Activated CD8-positive, alpha-beta memory T cell treated with anti-CD3 and anti-CD28 coated beads, Interleukin-2, amount 50 U/mL, for 24 hours (primary cell): ENCODE measurements at regions not wholly inside any gene's neighbourhood (a gene's known extent, or its start where the extent isn't known, plus 50 kb on each side); places are given as distances from the start of the nearest gene placed in this dataset.

ENCODE experiments used
- DNase-seq: peaks from one replicate; pipeline ENCODE4 v3.0.0-alpha.2; 2020; ENCODE audit errors: extremely low read depth

DNA sequence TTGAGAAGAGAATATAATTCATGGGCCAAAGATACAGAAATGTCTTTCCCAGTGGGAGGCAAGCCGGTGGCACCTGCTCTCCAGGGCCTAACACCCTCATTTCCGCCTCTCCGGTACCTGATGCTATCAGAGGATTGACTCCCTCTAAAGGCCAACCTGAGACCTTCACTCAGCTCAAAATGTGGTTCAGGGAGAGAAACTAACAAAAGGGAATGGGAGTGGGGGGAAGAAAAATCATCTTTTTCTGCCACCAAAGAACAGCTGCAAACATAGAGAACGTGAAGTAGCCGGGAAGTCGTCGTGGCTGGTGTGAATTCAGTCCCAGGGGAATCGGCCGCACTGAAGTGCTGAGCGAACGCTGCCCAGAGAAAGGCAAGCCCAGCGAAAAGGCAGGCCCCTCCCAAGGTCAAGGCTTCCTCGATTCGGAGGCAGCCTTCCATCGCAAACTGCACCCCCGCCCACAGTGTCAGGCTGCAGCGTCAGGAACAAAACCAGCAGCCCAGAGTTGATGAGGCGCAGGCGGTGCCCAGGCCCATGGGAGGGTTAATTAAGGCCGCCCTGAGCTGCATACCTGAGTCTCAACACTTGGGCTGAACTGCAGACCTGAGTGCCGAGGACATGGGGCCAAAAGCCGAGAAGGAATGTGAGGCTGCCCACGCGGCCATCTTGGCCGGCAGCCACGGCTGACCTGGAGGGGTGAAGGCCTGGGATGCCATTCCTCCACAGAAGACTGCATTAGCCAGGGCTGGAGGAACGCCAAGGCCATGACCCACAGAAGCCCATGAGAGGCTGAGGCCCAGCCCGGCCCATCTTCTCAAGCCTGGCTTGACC, 160.2 kb downstream of the PSMG1 start:
- DNase-seq: no peak

DNA sequence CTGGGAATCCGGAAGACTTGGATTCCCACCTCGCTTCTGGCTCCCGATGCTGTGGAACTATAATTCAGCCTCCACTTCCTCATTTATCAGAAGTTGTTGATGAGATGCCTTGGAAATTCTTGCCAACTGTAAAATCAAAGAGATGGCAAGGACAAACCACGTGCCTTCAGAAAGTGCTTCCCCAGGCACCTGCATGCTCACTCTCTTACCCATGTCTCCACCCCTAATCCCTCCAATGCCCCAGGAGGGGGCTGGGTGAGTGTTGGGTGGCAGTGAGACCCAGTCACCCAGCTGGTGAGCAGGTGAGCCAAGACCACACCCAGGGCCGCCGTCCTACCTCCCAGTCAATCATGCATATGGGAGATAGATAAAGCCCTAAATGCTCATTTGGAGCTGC, 160.8 kb downstream of the PSMG1 start:
- DNase-seq: no peak

DNA sequence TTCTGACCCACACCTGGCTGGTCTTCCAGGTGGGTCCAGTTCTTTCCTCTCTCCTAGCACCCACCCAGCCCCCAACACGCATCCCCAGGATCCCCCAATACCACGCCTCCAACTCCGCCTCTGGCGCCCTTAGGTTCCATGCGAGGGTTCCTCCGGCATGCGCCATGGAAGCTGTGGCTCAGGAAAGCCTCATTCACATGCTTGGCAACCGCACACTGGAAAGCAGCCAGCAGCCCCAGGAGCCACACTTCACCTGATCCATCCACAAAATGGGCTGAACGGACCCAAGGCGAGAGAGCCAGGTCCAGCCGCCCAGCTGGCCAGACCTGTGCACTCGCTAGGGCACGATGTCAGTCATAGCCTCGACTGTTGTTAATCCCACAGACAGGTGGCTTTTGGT, 161.2 kb downstream of the PSMG1 start:
- no peak for DNase-seq

DNA sequence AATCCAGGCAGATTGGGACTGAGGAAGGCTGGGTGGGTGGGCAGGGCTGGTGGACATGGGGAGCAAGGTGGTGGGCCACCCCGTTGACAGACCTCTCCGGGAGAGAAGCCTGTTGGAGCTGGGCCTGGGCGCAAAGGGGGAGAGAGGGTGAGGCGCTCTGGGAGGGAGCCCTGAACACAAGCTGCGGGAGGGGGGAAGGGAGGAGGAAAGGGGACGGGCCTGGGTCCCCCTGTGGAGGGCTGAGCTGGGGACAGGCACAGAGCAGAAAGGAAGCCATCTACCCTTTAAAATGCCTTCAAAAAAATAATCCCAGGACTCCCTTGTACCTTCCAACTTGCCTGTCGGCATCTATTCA, 161.8 kb downstream of the PSMG1 start:
- no peak for DNase-seq

DNA sequence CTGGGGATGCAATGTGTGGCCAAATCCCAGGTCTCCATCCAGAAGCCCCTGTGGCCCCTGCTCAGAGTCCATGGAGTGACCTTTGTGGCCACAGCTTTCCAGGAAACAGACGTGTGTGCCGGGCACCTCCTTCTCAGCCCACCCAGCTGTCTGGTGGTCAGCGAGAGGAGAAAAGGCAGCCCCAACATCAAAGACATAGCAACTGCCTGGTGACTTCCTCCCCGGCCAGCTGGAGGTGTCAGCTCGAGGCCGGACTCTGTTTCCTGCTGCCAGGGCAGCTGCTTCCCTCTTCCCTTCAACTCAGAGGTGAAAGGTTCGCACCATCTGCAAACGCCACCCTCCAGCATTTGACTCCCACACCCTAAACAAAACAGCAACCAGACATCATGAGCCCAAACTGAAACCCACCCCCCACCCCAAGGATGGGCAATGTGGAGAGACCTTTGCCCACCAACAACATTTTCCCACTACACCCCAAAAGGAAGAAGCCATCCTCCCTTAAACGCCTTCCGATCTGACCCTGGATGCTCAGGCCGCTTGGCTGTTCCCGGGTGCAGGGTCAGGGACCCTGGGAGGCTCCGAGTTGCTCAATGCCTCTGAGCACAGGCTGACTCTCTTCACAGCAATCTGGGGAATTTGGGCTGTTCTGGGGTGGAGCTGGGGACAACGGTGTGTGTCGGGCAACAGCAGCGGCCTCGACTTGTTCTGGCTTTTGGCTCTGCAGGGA, 162.3 kb downstream of the PSMG1 start:
- DNase-seq: no peak

DNA sequence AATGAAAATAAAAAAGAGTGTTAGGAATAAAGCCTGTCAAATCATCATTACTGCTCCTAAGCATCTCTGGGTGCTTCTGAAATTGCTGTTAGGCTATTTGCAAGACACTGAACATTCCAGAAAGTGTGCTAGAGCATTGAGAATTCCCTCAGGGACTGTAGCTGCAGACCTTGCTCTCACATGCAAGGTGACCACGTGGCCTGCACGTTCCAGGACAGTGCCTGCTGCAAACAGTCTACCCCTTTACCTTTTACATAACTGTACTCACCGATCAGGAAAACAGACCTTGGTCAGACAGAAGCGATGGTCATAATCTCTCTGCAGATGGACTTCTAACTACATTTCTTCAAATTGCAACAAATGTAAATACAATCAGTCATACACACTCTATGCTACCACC, 164.5 kb downstream of the PSMG1 start:
- no peak for DNase-seq

DNA sequence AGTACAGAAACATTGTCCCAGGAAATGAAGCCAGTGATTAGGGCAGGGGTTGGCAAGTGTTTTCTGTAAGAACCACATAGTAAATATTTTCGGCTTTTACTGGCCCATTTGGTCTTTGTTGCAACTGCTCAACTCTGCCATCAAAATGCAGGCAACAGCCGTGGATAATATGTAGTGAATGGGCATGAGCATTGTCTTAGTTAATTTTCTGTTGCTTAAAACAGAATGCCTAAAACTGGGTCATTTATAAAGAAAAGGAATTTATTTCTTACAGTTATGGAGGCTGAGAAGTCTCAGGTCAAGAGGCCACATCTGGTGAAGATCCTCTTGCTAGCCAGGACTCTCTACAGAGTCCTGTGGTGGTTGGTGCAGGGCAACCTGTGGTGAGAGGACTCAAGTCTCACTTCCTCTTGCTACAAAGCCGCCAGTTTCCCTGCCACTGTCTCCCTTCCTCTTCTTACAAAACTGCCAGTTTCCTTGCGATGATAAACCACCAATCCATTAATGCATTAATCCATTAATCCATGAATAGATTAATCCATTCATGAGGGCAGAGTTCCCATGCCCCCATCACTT, 166.4 kb downstream of the PSMG1 start:
- DNase-seq: no peak

DNA sequence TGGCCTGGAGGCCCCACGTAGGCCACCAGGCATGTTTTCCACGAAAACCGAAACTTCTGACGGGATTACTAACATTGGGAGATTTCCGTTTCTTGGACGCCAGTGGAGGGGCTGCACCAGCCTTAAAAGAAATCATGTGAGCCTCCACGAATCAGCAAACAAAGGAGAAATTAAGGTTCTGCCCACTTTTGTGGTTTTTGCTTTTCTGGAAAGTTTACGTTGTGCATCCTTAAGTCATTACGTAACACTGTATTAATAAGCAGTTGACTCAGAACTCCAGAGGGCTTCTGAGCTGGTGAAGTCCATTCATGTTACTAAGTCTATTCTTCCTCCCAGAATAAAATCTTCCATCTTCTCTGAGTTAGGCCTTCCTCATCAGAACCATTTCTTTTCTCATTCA, 168.5 kb downstream of the PSMG1 start:
- no peak for DNase-seq

DNA sequence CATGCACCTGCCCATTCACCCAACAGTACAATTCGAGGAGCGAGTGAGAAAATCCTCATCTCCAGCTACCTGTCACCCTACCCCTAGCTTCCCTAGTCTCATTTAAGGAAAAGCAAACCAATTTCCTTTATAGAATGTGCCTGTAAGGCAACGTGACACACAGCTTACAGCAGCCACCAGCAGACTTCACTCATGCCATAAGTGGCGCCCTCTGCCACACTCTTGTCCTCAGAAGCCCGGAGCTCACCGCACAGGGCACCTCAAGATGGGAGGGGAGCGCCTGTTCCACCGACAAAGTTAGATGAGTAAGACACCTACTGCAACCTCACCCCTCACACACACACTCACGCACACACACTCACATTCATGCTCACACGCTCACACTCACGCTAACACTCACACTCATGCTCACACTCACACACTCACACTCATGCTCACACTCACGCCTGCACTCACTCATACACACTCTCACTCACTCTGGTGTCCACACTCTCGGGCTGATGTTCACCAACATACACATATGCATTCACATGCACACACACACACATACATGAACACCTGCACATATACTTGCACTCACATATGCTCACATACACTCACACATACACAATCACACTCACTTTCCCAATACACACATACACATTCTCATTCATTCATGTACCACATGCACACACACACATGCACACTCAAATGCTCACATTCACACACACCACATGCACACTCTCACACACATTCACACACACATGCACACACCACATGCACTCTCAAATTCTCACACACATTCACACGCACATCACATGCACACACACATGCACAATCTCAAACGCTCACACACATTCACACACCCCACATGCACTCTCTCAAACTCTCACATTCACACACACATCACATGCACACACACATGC, 170.7 kb downstream of the PSMG1 start:
- no peak for DNase-seq

DNA sequence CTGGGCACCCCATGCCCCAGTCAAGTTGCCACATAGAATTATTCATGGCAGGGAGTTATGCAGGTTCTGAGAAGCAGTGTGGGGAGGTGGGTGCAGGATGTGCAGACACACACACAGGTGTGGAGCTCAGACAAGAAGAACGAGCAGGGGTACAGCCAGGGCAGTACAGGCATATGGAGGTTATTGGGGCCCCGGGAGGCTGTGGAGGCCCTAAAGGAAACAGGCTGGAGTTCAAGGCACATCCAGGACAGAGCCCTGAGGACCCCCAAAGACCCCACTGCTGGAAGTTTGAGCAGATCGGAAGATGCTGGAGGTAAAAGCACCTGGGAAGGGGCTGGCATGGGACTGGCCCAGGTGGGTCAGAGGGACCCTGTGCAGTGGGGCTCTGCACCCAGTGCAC, 171.3 kb downstream of the PSMG1 start:
- no peak for DNase-seq

DNA sequence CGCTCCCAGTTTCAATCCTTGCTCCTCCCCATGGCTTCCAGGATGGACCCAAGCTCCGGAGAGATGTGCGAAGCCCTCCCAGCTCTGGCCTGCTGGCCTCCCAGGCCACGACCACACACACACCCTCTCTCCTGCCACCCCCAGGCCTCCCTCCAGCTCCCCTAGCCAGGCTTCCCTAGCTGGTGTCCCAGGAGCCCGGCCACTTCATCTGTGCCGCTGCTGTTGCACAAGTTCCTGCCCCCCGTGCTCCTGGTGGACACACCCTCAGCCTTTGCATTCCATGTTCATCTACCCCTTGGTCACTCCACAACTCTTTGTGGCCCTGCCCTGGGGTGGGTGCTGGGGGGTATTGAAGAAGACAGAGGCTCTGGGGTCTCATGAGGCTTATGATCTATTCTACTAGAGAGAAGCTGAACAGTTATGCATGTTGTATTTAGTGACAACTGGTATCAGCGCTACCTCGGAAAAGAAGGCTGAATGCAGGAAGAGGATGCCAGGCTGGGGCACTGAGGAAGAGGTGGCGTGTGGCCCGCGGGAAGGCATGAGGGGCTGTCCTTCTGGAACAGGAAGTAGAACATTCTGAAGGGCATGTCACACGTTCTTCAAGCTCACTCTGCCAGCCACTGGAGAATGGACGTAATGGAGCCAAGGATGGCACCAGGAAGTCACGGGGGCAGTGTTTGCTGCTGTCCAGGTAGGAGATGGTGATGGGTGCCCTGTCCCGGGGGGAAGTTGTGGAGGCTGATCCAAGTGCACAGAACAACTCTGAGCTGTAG, 172.4 kb downstream of the PSMG1 start:
- no peak for DNase-seq

DNA sequence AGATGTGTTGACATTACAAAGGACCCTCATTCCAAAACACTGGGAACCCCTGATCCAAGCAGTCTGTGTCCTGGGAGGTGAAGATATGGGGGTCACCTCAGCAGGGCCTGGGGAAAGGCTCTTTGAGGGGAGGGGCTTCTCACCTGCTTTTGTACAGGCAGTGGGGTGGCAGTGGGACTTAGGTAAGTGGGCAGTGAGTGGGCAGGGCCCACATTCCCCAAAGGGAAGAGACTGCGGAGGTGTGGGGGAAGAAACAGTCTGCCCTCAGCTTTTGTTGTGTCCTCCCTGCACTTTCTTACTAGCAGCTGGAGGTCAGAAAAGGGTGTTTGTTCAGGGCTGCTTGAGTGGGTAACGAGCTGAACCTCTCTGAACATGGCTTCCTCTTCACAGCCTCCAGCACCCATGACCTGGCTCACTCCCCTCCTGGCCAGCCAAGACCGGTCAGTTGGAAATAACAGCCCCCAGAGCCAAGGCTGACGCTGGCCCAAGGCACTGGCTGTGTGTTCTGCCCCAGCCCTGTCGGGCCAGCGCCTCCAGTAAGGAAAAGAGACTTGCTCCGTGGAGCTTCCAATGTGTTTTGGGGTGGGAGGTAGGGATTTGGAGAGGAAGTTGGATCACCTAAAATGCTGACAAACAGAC, 173.5 kb downstream of the PSMG1 start:
- no peak for DNase-seq

DNA sequence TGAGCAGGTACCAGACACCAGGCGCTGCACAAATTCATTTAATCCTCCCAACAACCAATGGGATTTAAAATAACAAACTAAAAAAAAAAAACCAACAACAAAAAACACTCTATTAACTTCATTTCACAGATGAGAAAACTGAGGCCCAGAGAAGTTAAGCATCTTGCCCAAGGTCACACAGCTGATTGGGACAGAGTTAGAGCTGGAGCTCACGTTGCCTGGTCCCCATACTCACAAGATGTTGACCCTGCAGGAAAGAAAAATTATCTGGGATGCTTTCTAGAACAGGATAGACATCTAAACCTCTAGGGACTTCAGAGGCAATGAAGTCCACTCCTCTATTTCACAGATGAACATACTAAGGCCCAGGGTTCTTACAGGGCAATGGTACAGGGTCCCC, 175.3 kb downstream of the PSMG1 start:
- no peak for DNase-seq

DNA sequence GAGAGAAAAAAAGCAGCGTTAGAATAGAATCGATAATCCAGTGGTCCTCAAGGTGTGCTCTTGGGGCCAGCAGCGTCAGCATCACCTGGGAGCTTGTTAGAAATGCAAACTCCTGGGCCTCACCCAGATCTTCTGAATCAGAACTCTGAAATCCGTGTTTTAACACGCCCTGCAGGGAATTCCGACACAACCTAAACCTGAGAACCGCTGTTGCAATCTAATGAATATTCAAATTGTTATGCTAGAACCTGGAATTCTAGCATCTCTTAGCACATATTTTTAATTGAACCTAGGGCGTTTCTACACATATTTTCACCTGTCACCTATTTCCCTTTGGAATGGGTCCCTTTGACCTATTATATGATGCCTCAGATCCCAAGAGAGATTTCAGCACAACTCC, 175.7 kb downstream of the PSMG1 start:
- no peak for DNase-seq

DNA sequence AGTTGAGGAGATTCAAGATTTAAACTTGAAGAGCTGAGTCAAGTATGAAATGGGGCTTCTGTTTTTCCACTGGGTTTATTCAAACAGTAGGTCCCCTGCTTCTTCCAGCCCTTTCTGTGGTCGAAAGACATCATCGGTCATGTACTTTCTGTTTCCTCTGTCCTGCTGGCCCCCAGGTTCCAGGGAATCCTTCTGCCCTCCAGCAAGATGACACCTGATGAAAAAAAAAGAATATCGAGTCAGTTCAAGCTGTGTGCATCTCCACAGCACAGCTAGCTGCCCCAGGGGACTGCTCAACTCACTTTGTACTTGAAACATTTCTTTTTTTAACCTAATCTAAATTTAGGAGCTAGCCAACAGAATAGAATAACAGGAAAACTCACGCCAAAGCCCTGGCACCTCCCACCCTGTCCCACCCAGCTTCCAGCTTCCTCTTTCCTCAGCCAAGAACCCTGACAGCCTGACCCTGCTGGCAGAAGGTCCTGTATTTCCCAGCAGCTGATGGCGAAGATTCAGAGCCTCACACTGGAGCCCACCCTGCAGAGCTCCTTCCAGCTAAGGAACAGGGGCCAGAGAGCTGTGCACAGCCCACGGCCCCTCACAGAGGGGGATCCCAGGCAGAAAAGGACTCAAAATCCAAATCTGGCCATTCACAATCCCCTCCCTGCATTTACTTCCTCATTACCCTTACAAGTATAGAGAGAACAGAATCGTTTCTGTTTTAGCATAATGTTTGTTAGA, 176.5 kb downstream of the PSMG1 start:
- DNase-seq: no peak

DNA sequence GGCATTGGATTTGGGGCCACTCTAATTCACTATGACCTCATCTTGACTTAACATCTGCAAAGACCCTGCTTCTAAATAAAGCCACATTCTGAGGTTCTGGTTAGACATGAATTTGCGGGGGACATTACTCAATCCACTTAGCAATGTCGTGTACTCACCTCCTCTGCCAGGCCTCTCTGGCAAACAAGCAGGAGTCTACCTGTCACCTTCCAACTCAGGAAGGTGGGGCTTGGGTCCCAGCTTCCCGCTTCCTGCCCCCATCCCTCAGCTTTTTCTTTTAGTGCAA, 177.8 kb downstream of the PSMG1 start:
- DNase-seq: no peak

DNA sequence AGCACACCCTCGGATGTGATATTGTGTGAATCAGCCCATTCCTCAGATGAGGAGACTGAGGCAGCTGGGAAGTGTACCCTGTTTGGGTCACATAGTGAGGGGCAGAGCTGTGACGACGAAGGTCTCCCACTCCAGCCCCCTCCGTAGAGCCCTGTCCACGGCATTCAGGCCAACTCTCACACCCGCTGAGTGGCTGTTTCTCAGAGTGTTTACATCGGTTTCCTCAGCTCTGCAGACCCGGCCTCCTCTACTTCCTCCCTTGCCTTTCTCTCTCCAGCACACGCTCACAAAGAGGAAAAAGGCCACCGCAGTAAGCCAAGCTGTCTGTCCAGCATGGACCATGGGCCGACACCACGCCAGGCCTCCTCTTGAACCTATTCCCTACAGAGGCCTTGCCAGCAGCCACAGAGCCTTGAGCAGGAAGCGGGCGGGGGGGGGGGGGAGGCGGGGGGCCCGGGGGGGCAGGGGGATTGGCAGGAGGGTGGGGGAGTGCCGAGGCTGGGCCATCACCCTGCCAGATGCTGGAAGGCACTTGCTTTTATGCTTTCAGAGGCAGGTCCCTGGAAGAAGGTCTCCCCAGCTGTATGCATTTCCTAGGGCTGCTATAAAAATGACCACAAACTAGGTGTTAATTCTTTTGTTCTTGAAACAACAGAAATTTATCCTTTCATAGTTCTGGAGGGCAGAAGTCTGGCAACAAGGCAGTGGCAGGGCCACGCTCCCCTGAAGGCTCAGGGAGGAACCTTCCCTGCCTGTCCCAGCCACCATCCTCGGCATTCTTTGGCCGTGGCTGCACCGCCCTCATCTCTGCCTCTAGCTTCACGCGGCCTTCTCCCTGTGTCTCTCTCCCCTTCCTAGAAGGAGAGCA, 178.4 kb downstream of the PSMG1 start:
- DNase-seq: no peak

DNA sequence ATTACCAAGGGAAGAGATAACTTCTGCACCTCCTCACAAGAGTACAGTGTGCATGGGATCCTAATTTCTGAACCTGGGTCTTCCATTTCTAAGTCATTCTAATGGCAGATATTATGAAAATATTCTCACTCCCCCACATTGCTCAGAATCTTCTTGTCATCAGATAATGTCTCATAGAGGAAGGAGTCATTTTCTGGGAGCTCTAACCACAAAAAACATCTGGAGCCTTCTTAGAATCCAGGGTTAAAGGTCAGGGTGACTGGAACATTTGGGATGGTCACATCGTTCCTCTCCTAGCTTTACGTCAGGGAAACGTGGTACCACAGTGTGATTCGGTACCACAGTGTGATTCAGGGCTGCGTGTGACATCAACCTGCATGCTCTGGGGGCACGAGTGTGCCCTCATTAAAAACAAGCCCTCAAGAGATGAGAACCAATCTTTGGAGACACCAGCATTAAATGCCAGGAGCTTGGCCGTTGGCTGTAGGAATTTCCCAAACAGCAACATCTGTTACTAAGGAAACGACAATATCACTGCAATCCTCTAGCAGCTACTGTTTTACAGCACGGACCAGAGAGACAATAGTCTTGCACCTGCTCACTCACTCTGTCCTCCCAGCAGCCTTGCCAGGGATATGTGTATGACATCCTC, 179.1 kb downstream of the PSMG1 start:
- DNase-seq: no peak

DNA sequence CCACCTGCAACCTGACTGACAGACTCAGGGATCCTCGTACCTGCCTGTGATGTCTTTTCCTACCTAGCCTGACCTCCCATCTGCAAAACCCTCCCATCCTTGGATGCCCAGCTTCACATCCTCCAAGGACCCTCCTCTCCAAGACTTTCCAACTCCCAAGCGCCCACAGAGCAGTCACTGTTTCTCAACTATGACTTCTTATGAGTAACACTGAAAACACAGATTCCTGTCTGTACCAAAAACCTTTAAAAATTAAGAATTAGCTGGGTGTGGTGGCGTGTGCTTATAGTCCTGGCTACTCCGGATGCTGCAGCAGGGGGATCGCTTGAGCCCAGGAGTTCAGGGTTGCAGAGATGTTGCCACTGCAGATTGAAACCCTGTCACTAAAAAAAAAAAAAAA, 181.9 kb downstream of the PSMG1 start:
- no peak for DNase-seq
